ENCODE measurements at regions not wholly inside any gene's neighbourhood (a gene's known extent, or its start where the extent isn't known, plus 50 kb on each side); places are given as distances from the start of the nearest gene placed in this dataset.
"Not testable (repeated sequence)": the region's sequence is repeated elsewhere in the genome, so short reads cannot be mapped to it uniquely, and the experiment has no call there.

DNA sequence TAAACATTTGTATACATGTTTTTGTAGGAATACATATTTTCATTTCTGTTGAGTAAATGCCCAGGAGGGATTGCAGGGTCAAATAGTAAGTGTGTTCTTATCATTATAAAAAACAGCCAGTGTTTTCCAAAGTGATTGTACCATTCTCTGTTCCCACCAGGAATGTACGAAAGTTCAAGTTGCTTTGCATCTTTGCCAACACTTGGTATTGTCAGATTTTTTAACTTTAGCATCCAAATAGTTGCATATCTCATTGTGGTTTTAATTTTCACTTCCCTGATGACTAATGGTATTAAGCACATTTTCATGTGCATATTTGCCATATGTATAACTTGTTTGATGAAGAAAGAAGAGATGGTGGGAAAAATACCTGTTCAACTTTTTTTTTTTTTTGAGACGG lies 213.9 kb downstream of the ZNF365 start:
- no peak for DNase-seq

DNA sequence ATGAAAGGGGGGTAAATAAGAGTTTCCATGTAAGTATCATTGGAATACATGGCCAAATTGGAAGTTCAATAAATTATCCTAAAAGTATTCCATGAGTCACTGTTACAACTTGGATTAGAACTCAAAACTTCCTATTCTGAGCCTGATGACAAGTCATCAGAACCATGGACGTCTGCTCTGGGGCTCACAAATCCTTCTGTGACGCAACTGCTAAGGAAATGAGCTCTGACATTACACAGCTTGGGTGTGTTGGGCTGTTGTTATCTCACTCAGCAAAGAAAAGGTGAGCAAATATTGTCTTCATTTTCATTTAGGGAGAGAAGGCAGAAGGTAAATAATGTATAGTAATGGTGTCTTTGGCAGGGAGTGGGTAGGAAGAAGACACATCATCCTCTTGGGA lies 214.8 kb upstream of the ADO start:
- DNase-seq = no peak

DNA sequence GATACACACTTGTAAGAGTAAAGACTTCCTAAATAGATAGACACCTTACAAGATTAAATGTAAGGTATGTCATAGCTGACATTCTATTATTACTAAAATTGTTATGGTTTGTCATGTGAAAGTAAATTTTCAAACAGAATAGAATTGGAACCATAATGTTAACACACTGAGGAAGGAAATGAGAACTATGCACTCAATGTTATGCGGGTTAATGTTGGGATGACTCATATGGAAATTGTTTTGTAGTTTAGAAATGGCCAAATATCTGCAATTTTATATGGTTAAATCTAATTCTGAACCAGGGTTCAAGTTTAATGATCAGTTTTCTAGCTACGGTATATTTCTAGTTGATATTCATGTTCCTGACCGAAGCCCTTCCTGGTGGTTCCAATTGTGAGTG lies 214.2 kb upstream of the ADO start:
- no peak for DNase-seq

DNA sequence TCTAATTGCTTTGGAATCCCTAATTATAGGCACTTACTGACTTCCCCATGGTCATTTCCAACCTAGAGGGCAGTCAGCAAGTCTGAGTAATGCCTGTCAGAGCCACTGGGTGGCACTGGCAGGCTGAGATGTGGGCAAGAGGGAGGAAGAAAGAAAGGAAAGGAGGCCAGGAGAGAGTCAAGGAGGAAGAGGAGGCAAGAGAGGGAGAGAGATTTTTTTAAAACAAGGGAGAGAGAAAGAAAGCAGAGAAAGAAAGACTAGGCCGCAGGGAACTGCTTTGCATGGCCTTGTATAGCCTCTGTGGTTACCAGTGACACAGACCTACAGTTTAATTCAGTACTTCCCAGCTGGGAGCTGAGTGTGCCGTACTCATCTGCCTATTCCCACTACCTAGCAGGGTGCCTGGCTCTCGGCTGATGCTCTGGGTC lies 210.4 kb upstream of the ADO start:
- DNase-seq = peak; percentile 46

DNA sequence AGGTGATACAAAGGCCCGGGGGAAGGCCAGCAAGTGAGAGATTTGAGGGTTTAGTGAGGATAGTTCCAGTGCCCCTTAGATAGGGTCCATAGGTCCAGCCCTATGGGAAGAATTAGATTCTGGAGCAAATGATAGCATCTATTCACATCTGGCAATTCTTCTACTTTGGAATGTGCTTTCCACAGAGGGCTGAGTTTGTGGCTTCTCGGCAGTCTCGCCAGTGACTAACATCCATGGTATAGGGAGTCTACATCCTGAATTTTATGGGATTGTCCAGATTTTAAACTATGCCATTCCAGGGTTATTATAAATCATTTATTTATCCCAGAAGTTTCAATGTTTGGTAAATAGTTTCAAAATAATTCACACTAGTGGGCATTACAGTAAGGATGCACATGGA lies 207.3 kb upstream of the ADO start:
- DNase-seq = no peak

DNA sequence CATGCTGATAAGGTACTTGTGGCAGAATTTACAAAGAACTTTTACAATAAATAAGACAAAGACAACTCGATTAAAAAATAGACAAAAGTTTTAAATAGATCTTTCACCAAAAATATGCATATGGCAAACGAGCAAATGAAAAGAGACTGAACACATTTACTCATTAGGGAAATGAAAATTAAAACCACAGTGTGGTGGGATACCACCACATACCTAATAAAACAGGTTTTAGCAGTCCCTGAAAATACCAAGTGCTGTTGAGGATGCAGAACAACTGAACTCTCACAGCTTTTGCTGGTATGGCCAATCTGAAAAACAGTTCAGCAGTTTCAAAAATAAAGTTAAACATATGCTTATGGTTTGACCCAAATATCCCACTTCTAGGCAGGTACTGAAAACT lies 205.4 kb upstream of the ADO start:
- no peak for DNase-seq

DNA sequence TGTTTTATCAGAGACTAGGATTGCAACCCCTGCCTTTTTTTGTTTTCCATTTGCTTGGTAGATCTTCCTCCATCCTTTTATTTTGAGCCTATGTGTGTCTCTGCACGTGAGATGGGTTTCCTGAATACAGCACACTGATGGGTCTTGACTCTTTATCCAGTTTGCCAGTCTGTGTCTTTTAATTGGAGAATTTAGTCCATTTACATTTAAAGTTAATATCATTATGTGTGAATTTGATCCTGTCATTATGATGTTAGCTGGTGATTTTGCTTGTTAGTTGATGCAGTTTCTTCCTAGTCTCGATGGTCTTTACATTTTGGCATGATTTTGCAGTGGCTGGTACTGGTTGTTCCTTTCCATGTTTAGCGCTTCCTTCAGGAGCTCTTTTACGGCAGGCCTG lies 198.0 kb upstream of the ADO start:
- not testable (repeated sequence) for DNase-seq

DNA sequence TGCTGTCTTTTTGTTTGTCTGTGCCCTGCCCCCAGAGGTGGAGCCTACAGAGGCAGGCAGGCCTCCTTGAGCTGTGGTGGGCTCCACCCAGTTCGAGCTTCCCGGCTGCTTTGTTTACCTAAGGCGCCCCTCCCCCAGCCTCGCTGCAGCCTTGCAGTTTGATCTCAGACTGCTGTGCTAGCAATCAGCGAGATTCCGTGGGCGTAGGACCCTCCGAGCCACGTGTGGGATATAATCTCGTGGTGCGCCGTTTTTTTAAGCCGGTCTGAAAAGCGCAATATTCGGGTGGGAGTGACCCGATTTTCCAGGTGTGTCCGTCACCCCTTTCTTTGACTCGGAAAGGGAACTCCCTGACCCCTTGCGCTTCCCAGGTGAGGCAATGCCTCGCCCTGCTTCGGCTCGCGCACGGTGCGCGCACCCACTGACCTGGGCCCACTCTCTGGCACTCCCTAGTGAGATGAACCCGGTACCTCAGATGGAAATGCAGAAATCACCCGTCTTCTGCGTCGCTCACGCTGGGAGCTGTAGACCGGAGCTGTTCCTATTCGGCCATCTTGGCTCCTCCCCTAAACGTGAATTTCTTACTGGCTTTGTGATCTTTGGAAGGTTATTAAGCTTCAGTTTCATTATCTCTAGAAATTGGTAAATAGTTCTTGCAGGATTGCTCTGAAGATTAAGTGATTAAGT lies 196.2 kb upstream of the ADO start:
- not testable (repeated sequence) for DNase-seq

DNA sequence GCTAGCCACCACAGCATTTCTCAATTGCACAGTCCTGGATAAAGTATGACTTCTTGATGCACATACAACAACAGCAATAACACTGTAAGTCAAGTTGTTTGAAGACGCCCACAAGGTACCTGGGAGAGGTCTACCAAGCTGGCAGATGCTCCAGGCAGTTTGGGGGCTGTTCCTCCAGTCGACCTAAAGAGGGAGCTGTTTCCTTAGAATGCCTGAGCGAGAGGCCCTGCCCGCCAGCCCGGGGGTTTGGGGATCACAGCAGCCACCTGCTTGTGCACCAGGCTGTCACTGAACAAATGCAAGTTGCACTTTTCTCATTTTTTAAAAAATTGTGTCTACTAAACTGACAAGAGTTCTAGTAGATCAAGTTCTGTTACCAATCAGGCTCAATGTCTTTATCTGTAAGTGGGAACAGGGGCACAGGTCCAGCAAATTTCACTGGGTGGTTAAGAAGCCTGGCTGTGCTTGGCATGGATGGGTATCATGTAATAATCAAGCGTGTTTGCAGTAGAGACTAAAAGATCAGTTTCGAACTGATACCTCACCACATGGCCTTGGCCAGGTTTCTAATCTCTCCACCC lies 193.8 kb upstream of the ADO start:
- peak; percentile 57 for DNase-seq

DNA sequence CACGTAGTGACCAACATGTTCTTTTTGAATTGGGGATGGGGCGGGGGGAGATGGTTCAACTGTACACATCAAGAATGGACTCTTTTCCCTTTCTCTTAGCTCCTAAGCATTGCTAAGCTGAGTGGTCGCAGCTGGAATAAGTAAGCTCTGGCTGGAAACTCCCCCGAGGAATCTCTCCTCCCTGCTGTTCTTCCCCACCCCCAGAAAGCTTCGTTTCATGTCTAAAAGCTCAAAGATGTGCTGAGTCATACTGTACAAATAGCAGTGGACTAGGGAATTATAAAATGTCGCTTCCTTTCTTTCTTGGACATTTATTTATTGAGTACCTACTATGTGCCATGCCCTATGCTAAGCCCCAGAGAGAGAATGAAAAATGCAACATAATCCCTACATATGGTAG lies 191.1 kb upstream of the ADO start:
- peak; percentile 76 for DNase-seq

DNA sequence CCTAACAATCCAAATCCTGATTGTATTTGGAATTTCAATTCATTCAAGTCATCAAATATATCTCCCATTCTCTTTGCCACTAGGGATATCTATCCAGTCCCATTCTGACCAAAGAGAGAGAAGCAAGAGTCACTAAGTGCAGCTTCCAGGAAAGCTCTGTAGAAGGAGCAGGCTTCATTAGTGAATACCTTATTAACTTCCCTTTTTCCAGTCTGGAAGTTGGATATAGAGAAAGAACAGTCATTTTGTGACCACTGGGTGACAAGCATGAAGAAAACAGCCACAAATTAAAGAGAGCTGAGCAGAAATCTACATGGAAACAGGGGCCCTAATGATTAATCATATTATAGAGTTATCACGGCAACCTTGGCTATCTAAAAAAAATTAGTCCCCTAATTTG lies 190.7 kb upstream of the ADO start:
- DNase-seq = no peak

DNA sequence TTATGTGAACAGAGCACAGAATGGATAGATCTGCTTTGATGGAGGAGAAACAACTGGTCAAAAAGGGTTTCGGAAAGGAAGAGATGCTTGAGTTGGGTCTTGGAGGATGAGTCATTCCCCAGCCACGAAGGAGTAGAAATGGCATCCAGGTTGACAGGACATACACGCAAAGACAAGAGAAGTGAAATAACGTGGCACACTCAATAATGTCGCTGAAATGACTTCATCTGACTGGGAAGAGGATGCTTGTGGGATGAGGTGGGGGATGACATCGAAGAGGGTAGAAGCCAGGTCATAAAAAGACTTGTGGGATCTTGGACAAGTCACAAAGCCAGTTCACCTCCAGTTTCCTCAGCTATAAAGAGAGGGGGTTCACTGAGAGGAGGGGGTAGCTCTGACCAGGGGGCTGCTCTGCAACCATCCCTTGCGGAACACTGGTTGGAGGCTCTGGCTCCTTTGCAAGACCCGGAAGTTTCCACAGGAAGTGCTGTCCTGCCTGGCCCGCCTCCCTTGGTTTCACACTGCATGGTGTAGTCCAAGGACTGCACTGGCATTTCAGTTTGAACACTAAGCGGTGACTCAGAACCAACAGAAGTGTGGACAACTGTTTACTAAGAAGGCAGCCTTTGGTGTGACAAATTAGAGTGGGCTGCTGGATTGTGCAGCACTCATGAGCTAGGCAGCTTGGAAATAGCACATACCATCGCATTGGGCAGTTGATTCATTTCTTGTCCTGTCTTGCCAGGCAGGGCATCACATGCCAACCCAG lies 189.9 kb upstream of the ADO start:
- no peak for DNase-seq

DNA sequence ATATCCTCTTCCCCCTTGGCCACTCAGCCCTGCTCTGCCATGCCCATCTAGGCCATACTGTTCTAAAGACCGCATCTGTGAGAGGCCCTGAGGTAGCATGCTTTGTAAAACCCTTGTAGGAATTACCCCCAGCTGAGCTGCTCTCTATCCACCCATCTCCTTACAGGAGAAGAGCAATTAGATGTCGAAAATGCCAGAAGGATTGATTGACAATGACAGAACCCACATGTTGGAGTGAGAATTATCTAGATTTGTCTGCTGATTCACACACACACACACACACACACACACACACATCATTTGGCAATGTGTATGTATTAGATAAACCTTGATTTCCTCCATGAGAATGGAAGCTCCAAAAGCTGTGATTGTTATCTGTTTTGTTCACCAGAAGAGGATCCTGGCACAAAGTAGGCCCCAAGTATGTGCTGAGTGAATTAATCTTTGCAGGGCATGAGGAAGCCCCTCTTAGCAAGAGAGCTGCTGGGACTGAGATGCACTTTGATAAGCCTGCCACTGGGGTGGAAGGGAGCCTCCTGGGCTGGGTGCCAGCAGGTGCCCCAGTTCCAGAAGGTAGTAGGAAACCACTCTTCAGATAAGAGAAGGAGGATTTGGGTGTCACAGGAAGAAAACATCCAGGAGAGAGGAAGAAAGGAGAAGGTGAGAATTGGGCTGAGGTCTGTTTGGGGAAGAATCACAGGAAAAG lies 187.5 kb upstream of the ADO start:
- no peak for DNase-seq

DNA sequence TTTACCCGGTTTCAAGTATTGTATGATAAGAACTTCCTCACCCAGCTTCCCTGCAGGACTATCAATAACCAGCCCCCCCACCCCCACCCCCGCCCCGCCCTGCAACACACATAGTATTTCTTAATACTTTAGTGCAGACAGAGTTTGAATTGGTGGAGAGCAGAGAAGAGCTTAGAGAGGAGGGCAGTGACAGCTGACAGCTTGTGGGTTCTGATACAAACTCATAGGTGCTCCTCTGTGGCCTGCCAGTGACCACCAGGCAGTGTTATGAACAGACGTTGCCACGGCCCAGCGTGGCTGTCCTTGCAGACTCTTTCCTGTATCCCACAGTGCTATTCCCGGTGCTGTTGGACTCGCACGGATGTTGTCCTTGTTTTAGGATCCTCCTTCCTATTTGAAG lies 186.9 kb upstream of the ADO start:
- DNase-seq = no peak

DNA sequence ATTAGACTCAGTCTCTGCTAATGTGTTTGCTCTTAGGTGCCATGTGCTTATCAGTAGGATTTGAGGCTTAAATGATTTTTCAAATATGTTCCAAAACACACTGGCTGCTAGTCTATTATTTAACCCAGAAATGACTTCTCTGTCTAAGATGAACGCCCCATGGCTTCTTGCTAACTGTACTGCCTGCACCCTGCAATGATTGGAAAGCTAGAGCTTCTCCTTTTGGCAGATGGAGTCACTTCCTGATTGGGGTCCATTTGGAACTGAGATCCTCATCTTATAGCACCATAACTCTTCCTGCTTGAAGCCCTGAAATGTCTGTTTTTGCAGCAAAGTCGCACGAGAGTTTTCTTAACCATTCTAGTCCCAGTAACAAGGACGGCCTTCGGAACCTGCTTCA lies 186.5 kb upstream of the ADO start:
- DNase-seq = no peak

DNA sequence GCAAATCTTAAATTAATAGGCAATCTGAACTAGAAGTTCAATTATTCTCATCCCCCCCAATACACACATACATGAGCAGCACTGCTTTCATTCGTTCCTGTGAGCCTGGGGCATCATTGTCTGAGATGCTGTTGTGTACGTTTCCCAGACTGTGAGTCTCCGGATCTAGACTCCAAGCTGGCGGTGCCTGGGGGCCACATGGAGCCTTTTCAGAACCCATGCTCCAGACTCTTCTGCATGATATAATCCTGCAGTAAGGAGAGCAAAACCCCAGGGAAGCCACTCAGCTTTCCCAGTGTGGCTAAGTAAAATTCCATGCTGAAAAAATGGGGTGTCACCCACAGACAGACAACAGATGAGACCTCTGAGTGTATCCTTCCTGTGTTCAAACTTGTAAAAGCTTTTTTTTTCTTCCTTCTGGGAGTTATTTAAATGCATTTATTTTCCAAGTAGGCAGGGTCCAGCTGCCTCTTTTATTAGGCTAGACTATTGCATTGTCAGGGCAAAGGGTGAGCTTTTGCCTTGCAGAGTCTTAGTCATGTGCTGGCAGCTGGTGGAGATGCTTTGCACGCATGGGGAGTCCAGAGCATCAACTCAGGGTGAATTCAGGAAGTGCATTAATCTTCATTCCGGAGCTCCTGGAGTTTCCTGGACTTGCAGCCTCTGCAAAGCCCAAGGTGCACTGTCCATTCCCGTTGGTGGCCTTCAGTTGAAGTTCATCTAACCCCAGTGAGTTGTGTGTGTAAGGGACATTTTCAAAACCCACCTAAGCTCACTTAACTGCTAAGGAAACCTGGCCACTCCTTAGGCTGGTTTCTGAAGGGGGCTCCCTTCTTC lies 185.7 kb upstream of the ADO start:
- DNase-seq = no peak

DNA sequence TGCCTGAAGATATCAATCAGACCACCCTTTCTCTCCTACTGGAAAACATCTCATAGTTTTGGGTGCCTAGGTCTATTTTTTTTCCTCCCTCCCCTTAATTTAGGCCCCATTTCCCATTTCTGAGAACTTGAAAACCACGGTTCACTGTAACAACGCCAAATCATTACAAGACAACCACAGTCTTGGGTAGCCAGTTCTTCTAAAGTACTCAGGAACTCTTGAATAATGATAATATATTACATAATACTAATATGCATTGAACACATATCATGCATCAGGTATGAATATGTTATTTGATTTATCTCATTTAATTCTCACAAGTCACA lies 185.1 kb upstream of the ADO start:
- no peak for DNase-seq

DNA sequence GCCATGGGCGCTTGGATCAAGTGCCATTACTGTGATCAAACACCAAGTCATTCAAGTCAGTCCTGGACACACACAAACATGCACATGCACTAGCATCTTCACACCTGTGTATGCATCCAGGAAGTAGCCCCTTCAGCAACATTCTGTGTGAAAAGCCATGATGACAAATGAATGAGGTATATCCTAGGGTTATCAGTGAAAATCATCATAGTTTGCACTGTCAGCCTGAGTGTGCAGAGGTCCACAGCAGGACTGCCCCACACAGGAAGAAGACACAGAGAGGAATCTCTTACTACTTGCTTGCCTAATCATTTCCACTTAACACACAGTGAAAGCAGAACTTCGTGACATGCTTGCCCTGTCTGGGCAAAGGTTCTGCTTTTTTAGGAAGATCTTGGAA lies 184.0 kb upstream of the ADO start:
- DNase-seq = no peak

DNA sequence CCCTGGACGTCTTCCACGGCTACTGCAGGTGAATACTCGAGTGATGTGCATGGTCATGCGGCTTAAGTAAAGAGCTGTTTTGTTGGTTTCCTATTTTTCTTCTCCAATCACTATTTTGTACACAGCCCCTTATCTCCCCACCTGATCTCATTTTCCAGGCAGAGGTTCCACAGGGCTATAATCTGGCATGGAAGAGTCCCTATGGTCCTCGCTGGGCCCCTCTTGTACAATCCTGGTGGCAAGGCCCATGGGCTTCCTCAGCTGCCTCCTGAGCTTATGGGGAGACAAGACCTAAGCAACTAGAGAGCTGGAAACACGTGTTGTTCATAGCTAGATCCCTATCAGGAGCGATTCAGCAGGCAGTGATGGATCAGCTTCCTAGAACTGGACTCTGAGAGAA lies 181.3 kb upstream of the ADO start:
- DNase-seq = no peak

DNA sequence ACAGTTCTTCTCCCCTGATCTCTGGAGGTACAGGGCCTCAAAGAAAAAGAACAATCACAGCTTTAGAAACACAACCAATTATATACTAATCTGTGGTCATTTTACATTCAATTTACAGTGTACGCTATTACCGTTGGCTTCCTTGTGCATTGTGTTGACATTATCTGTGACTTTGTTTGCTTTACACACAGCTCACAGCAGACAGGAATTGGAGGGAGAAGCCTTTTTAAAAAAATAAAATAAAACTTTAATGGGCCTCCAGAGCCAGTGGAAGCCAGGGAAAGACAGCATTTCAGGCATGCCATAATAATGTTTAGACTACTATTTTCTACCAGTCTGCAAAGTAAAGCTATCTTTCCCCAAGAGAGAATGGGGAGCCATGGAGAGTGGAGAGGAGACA lies 179.0 kb upstream of the ADO start:
- no peak for DNase-seq

DNA sequence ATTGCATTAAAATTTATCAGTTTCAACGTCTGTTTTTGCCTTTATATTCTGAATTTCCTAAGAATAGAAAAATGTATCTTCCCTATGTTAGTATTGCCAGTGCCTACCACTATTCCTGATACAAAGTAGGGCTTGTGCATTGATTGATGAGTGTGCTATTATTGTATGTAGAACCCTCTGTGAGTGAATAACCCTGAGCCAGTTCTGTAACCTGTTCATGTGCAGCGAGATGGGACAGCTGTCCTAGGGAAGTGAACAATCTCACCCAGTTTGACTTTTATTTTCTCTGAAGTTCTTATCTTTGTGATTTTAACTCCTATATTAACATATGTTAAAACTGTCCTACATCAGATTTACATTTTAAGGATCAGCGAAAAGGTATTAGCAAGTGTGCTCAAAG lies 178.4 kb upstream of the ADO start:
- no peak for DNase-seq

DNA sequence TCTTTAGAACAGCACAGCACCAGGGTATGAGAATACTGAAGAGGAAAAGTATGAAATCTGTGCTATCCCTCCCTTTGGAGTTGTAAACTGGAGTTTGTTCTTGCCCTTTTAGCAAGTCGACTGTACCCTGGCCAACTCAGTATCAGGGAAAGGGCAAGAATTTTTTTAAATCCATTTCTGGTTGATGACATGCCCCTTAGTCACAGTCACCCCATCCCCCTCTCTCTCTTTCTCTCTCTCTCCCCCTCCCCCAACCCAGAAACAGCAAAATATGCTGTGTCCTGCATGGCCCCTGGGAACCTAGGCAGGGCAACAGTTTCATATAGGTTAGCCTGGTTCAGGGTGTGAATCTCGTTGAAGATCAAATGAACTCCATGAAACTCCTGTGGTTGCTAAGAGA lies 177.7 kb upstream of the ADO start:
- DNase-seq = no peak

All from renal pelvis (tissue), 1 donor.